Activated T-helper 2 cell treated with anti-CD3 and anti-CD28 coated beads, Interferon-gamma antibody, Interleukin-2, Interleukin-4, amounts not matched to agents 10 μg/mL and 5 μg/mL and 100 μg/mL, durations not matched to agents 14 hours and 24 hours and 36 hours (primary cell): ENCODE measurements at regions not wholly inside any gene's neighbourhood (a gene's known extent, or its start where the extent isn't known, plus 50 kb on each side); places are given as distances from the start of the nearest gene placed in this dataset.

Source experiments
- DNase-seq: peaks from one replicate; pipeline ENCODE4 v3.0.0; 2021; ENCODE audit warnings: low spot score
- H3K27ac Mint-ChIP-seq: one replicate; pipeline ENCODE4 v1.8.0; 2021; ENCODE audit warnings: mixed read lengths
- H3K27me3 Mint-ChIP-seq: one replicate; pipeline ENCODE4 v1.8.0; 2021; ENCODE audit warnings: low read depth, mixed read lengths
- H3K36me3 Mint-ChIP-seq: one replicate; pipeline ENCODE4 v1.8.0; 2021; ENCODE audit warnings: low read depth, mixed read lengths
- H3K4me1 Mint-ChIP-seq: one replicate; pipeline ENCODE4 v1.8.0; 2021; ENCODE audit warnings: low read depth, mixed read lengths
- H3K4me3 Mint-ChIP-seq: one replicate; pipeline ENCODE4 v1.8.0; 2021; ENCODE audit warnings: low read depth, mild to moderate bottlenecking, moderate library complexity, mixed read lengths
- H3K9me3 Mint-ChIP-seq: one replicate; pipeline ENCODE4 v1.8.0; 2021; ENCODE audit warnings: mixed read lengths
- intact Hi-C: fragments of 100-400 bp; cut with micrococcal nuclease; formaldehyde crosslinking; loops from one replicate; pipeline ENCODE4 v1.15.1; 2023

GRCh38 chr2:122478117-122478516 is 722.7 kb downstream of the TSN start:
- Mint-ChIP-seq H3K9me3 (no peaks in the 10 kb centered on the region), H3K27ac (no peak overlapping the region), H3K36me3 (no peaks in the 10 kb centered on the region), H3K27me3 (no peaks in the 10 kb centered on the region), H3K4me3 (no peak overlapping the region), H3K4me1 (no peaks in the 10 kb centered on the region)
- intact Hi-C loops = no loop called here
- no peak for DNase-seq

- no peaks in the 10 kb centered on the region for H3K27me3 Mint-ChIP-seq
- no peaks in the 10 kb centered on the region for H3K9me3 Mint-ChIP-seq
- H3K4me3 Mint-ChIP-seq = no peak overlapping the region
- H3K27ac Mint-ChIP-seq = no peak overlapping the region
- no peaks in the 10 kb centered on the region for H3K4me1 Mint-ChIP-seq
- no peak for DNase-seq
- intact Hi-C loops = no loop called here
- no peaks in the 10 kb centered on the region for H3K36me3 Mint-ChIP-seq
Measured at GRCh38 chr2:122478771-122479170, 723.3 kb downstream of the TSN start.

- Mint-ChIP-seq H3K27ac (no peak overlapping the region), H3K27me3 (no peaks in the 10 kb centered on the region), H3K9me3 (no peaks in the 10 kb centered on the region), H3K4me3 (no peak overlapping the region), H3K4me1 (no peaks in the 10 kb centered on the region), H3K36me3 (no peaks in the 10 kb centered on the region)
- intact Hi-C loops = no loop called here
- DNase-seq = no peak
Measured at GRCh38 chr2:122480501-122481243, 725.2 kb downstream of the TSN start.

- DNase-seq = no peak
- Mint-ChIP-seq H3K27me3 (no peaks in the 10 kb centered on the region), H3K4me1 (no peaks in the 10 kb centered on the region), H3K9me3 (no peaks in the 10 kb centered on the region), H3K27ac (no peak overlapping the region), H3K36me3 (no peaks in the 10 kb centered on the region), H3K4me3 (no peak overlapping the region)
- intact Hi-C loops = no loop called here
Measured at GRCh38 chr2:122481244-122481622, 725.8 kb downstream of the TSN start.

- no peaks in the 10 kb centered on the region for H3K9me3 Mint-ChIP-seq
- no peaks in the 10 kb centered on the region for H3K27me3 Mint-ChIP-seq
- H3K36me3 Mint-ChIP-seq = no peaks in the 10 kb centered on the region
- intact Hi-C loops = no loop called here
- no peaks in the 10 kb centered on the region for H3K4me1 Mint-ChIP-seq
- no peak overlapping the region for H3K4me3 Mint-ChIP-seq
- no peak for DNase-seq
- no peak overlapping the region for H3K27ac Mint-ChIP-seq
Measured at GRCh38 chr2:122481717-122482116, 726.3 kb downstream of the TSN start.

GRCh38 chr2:122486086-122486485 is 730.6 kb downstream of the TSN start:
- DNase-seq = no peak
- intact Hi-C loops = no loop called here
- no peaks in the 10 kb centered on the region for H3K36me3 Mint-ChIP-seq
- H3K27ac Mint-ChIP-seq = no peak overlapping the region
- H3K9me3 Mint-ChIP-seq = no peaks in the 10 kb centered on the region
- no peak overlapping the region for H3K4me3 Mint-ChIP-seq
- H3K4me1 Mint-ChIP-seq = no peaks in the 10 kb centered on the region
- H3K27me3 Mint-ChIP-seq = no peaks in the 10 kb centered on the region

GRCh38 chr2:122486705-122487415 is 731.4 kb downstream of the TSN start:
- Mint-ChIP-seq H3K36me3 (no peaks in the 10 kb centered on the region), H3K27ac (no peak overlapping the region), H3K27me3 (no peaks in the 10 kb centered on the region), H3K4me1 (no peaks in the 10 kb centered on the region), H3K4me3 (no peak overlapping the region), H3K9me3 (no peaks in the 10 kb centered on the region)
- intact Hi-C loops = no loop called here
- no peak for DNase-seq

- H3K4me3 Mint-ChIP-seq = no peak overlapping the region
Measured at GRCh38 chr2:122491011-122491410, 735.6 kb downstream of the TSN start.

GRCh38 chr2:122500316-122501105 is 745.1 kb downstream of the TSN start:
- intact Hi-C loops = no loop called here
- Mint-ChIP-seq H3K9me3 (no peaks in the 10 kb centered on the region), H3K4me3 (no peak overlapping the region), H3K27ac (no peak overlapping the region), H3K27me3 (no peaks in the 10 kb centered on the region), H3K4me1 (no peaks in the 10 kb centered on the region), H3K36me3 (no peaks in the 10 kb centered on the region)
- no peak for DNase-seq

More at GRCh38 chr2:122491011-122491410, 735.6 kb downstream of the TSN start:
- no peak for DNase-seq
- no peak overlapping the region for H3K27ac Mint-ChIP-seq
- no peaks in the 10 kb centered on the region for H3K4me1 Mint-ChIP-seq
- H3K27me3 Mint-ChIP-seq = no peaks in the 10 kb centered on the region
- intact Hi-C loops = no loop called here
- no peaks in the 10 kb centered on the region for H3K9me3 Mint-ChIP-seq
- no peaks in the 10 kb centered on the region for H3K36me3 Mint-ChIP-seq

GRCh38 chr2:122506620-122507019 is 751.2 kb downstream of the TSN start:
- no peak for DNase-seq
- Mint-ChIP-seq H3K36me3 (no peaks in the 10 kb centered on the region), H3K4me1 (no peaks in the 10 kb centered on the region), H3K4me3 (no peak overlapping the region), H3K27me3 (no peaks in the 10 kb centered on the region), H3K27ac (no peak overlapping the region), H3K9me3 (no peaks in the 10 kb centered on the region)
- intact Hi-C loops = no loop called here

- H3K4me3 Mint-ChIP-seq = no peak overlapping the region
- H3K27me3 Mint-ChIP-seq = no peaks in the 10 kb centered on the region
- no peaks in the 10 kb centered on the region for H3K4me1 Mint-ChIP-seq
- H3K9me3 Mint-ChIP-seq = no peaks in the 10 kb centered on the region
- no peak for DNase-seq
- intact Hi-C loops = no loop called here
- no peaks in the 10 kb centered on the region for H3K36me3 Mint-ChIP-seq
- H3K27ac Mint-ChIP-seq = no peak overlapping the region
Measured at GRCh38 chr2:122507261-122507660, 751.8 kb downstream of the TSN start.

GRCh38 chr2:122512091-122512490 is 756.6 kb downstream of the TSN start:
- H3K4me3 Mint-ChIP-seq = no peak overlapping the region
- H3K4me1 Mint-ChIP-seq = no peaks in the 10 kb centered on the region
- no peaks in the 10 kb centered on the region for H3K27me3 Mint-ChIP-seq
- no peaks in the 10 kb centered on the region for H3K9me3 Mint-ChIP-seq
- H3K27ac Mint-ChIP-seq = no peak overlapping the region
- intact Hi-C loops = no loop called here
- no peak for DNase-seq
- no peaks in the 10 kb centered on the region for H3K36me3 Mint-ChIP-seq

- H3K27me3 Mint-ChIP-seq = no peaks in the 10 kb centered on the region
- intact Hi-C loops = no loop called here
- H3K4me1 Mint-ChIP-seq = no peaks in the 10 kb centered on the region
- H3K27ac Mint-ChIP-seq = no peak overlapping the region
- H3K9me3 Mint-ChIP-seq = no peaks in the 10 kb centered on the region
- no peak for DNase-seq
- no peak overlapping the region for H3K4me3 Mint-ChIP-seq
- H3K36me3 Mint-ChIP-seq = no peaks in the 10 kb centered on the region
Measured at GRCh38 chr2:122514451-122514996, 759.1 kb downstream of the TSN start.
